GM13976 (cell line): ENCODE measurements at regions not wholly inside any gene's neighbourhood (a gene's known extent, or its start where the extent isn't known, plus 50 kb on each side); places are given as distances from the start of the nearest gene placed in this dataset.

Source experiments
- DNase-seq: peaks from one replicate; pipeline ENCODE4 v3.0.0; 2012; ENCODE audit warnings: low spot score
- CTCF ChIP-seq: IDR thresholded peaks from 2 replicates; pipeline ENCODE4 v1.5.1; 2012; ENCODE audit warnings: borderline replicate concordance, mild to moderate bottlenecking; ENCODE audit not compliant: insufficient read depth; ENCODE audit errors: extremely low read depth, missing control alignments, control extremely low read depth
- in situ Hi-C: fragments of 300-500 bp; cut with MboI; formaldehyde crosslinking; loops from one replicate; pipeline ENCODE4 v1.12.0; 2022; ENCODE audit warnings: low sequenced_read_pairs, mixed read lengths, inconsistent platforms; ENCODE audit not compliant: unreplicated experiment

DNA sequence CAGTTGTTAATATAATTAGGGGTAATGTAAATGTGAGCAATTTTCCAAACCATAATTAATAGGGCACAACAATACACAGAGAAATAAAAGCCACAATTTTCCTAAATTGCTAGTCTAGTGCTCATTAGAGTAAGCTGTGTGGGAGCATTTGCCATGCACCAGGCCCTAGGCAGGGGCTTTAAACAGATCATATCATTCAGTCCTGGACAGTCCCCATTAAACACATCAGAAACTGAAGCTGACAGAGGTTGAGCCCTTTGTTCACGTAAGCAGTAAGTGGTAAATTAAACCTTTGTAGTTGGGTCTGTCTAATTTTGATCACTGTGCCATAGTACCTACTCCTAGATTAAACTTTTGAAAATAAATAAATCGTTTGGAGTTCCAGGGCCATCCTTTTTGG, 931.1 kb downstream of the C6orf118 start:
- no peak for DNase-seq
- in situ Hi-C loops: no loop called here
- TF ChIP-seq CTCF: no peak

- DNase-seq: no peak
- no peak for TF ChIP-seq CTCF
- in situ Hi-C loops: no loop called here
Observed at GRCh38 chr6:164377348-164377918, 932.0 kb downstream of the C6orf118 start.

DNA sequence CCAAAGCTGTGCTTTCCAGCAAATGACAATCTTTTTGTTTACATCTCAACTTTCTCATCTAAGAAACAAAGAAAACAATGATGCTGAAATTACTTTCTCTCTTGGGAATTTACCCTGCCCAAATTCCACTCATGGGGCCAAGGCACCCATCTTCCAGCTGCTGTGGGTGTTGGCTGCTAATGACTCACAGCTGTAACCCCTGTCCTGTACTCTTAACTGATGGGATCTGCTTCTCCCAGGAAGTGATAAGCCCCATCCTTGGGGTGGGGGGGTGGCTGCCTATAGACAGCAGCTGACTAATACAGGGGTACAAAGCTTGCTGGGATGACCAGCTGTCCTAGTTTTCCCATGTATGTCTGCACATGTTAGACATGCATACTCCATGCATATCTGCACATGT, 938.6 kb downstream of the C6orf118 start:
- in situ Hi-C loops: no loop called here
- no peak for DNase-seq
- no peak for TF ChIP-seq CTCF

GRCh38 chr6:164359441-164359840, 944.9 kb downstream of the QKI start:
- in situ Hi-C loops: no loop called here
- no peak for TF ChIP-seq CTCF
- no peak for DNase-seq

DNA sequence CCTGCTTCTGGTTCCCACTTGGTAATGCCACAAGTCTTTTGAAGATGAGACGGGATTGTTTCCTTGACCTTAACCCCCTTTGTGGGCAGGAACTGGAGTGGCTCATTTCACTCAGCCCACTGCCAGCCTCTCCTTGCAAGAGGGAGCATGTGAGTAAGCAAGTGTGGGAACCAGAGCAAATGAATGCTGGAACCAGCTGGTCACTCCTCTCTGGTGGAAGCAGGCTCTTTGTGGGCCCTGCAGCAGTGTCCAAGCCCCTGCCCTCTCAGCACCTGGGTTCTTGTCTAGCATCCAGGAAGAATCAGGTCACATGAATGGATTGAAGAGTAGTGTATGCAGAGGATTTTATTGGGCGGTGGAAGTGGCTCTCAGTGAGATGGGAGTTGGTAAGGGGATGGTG, 944.5 kb downstream of the QKI start:
- in situ Hi-C loops: no loop called here

DNA sequence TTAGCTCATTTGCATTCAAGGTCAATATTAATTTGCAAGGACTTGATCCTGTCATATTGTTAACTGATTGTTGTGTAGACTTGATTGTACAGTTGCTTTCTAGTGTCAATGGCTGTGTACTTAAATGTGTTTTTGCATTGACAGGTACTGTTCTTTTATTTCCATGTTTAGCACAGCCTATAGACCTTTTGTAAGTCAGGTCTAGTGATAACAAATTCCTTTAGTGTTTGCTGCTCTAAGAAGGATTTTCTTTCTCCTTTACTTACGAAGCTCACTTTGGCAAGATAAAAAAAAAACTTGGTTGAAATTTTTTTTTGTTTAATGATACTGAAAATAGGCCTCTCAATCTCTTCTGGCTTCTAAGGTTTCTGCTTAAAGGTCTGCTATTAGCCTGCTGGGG, 942.3 kb downstream of the QKI start:
- in situ Hi-C loops: no loop called here

More for the DNA sequence above, 944.5 kb downstream of the QKI start:
- DNase-seq: no peak
- TF ChIP-seq CTCF: no peak

More for the DNA sequence above, 942.3 kb downstream of the QKI start:
- no peak for DNase-seq
- no peak for TF ChIP-seq CTCF
